ENCODE measurements at regions not wholly inside any gene's neighbourhood (a gene's known extent, or its start where the extent isn't known, plus 50 kb on each side); places are given as distances from the start of the nearest gene placed in this dataset.

DNA sequence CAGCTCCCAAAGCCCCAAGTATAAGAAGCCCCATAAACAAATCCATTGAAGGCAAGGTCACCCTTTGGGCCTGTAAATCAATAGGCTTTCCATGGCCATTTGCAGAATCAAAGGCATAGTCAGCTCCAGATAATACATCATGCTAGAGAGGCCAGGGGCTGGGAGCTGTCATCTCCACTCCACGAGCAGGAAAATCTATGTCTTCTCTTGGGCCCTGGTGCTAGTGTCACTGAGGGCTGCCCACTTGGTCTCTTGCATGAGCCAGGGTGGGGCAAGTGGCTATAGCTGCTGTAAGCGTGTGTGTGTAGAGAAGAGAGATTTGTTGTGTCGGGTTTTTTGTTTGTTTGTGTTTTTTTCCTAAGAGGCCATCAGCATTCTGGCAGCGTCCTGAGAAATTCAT lies 90.0 kb upstream of the ZNF618 start:
- no peaks in the 10 kb centered on the region for H3K4me1 ChIP-seq (ENCODE audit: control insufficient read depth, insufficient read depth, low read length)
- H3K27ac Mint-ChIP-seq = no peak overlapping the region
- peaks cover 25% of the 10 kb centered on the region for H3K27me3 Mint-ChIP-seq (ENCODE audit: insufficient read depth)
- H3K4me3 ChIP-seq (ENCODE audit: low read length) = no peak overlapping the region
- H3K27ac ChIP-seq (ENCODE audit: low read depth, low read length) = no peak overlapping the region
- H3K9me3 ChIP-seq (ENCODE audit: control insufficient read depth, low read length) = no peaks in the 10 kb centered on the region
- DNase-seq = no peak
- no peak overlapping the region for H3K4me3 Mint-ChIP-seq
- peaks cover 3% of the 10 kb centered on the region for H3K4me1 Mint-ChIP-seq
- no peak overlapping the region for H3K9ac ChIP-seq (ENCODE audit: extremely low read depth, low read length, poor library complexity, severe bottlenecking)
- no peaks in the 10 kb centered on the region for H3K36me3 Mint-ChIP-seq (ENCODE audit: low read depth)
- no peaks in the 10 kb centered on the region for H3K27me3 ChIP-seq (ENCODE audit: control insufficient read depth, insufficient read depth, low read length, poor library complexity, severe bottlenecking)
- TF ChIP-seq, protein P1, sequence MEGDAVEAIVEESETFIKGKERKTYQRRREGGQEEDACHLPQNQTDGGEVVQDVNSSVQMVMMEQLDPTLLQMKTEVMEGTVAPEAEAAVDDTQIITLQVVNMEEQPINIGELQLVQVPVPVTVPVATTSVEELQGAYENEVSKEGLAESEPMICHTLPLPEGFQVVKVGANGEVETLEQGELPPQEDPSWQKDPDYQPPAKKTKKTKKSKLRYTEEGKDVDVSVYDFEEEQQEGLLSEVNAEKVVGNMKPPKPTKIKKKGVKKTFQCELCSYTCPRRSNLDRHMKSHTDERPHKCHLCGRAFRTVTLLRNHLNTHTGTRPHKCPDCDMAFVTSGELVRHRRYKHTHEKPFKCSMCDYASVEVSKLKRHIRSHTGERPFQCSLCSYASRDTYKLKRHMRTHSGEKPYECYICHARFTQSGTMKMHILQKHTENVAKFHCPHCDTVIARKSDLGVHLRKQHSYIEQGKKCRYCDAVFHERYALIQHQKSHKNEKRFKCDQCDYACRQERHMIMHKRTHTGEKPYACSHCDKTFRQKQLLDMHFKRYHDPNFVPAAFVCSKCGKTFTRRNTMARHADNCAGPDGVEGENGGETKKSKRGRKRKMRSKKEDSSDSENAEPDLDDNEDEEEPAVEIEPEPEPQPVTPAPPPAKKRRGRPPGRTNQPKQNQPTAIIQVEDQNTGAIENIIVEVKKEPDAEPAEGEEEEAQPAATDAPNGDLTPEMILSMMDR (conservative IDR thresholded peaks at IDR 0.05) = no peak
- no peaks in the 10 kb centered on the region for H3K36me3 ChIP-seq (ENCODE audit: control insufficient read depth, insufficient read depth, low read length)
- peaks cover 3% of the 10 kb centered on the region for H3K9me3 Mint-ChIP-seq
- WGBS, 2 experiments (ENCODE audit: insufficient coverage in 1 of 2, insufficient read length in 1 of 2) = 95 to 100% methylated on average over 1 to 4 of the region's 4 CpGs

DNA sequence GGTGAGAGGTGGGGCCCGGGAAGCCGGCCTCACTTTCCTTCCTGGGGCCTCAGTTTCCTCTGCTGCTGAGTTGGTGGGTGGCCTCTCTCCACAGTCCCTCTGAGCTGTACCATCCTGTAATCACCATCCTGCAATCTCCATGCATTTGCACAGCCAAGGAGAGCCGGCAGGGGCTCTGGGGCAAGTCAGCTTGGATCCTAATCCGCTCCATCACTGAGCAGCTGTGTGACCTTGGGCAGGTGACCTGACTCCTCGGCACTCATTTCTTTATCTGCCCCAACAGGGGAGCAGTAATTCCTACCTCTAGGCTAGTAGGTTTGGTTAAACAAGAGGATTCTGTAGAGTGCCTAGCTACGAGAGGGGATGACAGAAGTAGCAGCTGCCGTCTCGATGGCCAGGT lies 88.2 kb upstream of the ZNF618 start:
- H3K4me1 Mint-ChIP-seq = peaks cover 3% of the 10 kb centered on the region
- H3K27ac Mint-ChIP-seq = no peak overlapping the region
- H3K27me3 Mint-ChIP-seq (ENCODE audit: insufficient read depth) = peaks cover 13% of the 10 kb centered on the region
- no peak overlapping the region for H3K4me3 ChIP-seq (ENCODE audit: low read length)
- H3K9ac ChIP-seq (ENCODE audit: extremely low read depth, low read length, poor library complexity, severe bottlenecking) = no peak overlapping the region
- no peak overlapping the region for H3K4me3 Mint-ChIP-seq
- no peaks in the 10 kb centered on the region for H3K36me3 Mint-ChIP-seq (ENCODE audit: low read depth)
- H3K9me3 Mint-ChIP-seq = peaks cover 6% of the 10 kb centered on the region
- H3K36me3 ChIP-seq (ENCODE audit: control insufficient read depth, insufficient read depth, low read length) = no peaks in the 10 kb centered on the region
- H3K27me3 ChIP-seq (ENCODE audit: control insufficient read depth, insufficient read depth, low read length, poor library complexity, severe bottlenecking) = no peaks in the 10 kb centered on the region
- TF ChIP-seq, protein P1 (conservative IDR thresholded peaks at IDR 0.05) = peak; percentile 59
- WGBS, 2 experiments (ENCODE audit: insufficient coverage in 1 of 2, insufficient read length in 1 of 2) = 75% methylated on average over 8 of the region's 8 CpGs; no CpG with 5 or more reads in 1 of the 2 experiments
- H3K9me3 ChIP-seq (ENCODE audit: control insufficient read depth, low read length) = no peaks in the 10 kb centered on the region
- H3K27ac ChIP-seq (ENCODE audit: low read depth, low read length) = no peak overlapping the region
- DNase-seq = peak; percentile 82
- no peaks in the 10 kb centered on the region for H3K4me1 ChIP-seq (ENCODE audit: control insufficient read depth, insufficient read depth, low read length)

DNA sequence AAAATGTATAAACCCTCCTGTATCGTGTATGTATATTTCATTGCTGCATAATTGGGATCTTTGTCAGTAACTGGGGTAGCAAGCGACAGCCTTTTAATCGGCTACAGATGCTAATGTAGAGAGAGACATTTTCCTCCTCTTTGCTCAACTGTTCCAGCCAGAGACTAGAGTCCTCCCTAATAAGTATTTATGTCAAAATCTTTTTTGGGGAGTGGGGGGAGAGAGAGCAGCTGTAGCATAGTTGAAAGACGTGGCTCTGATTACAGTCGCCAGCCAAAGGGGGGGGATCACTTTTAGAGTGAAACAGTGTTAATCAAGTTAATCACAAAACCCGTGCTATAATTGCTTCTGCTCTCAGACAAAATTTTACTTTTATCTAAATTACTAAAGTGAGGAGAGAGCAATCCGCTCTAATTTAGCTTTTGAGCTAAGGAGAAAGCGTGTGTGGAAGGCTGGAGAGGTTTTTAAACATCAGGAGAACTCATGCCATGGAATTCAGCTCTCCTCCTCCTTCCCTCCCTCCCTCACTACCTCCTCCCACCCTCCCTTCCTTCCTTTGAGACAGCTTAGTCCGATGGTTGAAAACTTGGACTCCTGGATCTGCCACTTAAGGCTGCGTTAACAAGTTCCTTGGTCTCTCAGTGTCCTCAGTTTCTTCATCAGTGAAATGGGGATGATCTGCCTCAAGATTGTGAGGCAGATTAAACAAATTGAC lies 87.3 kb upstream of the ZNF618 start:
- Histone ChIP-seq H3K27ac (ENCODE audit: low read depth, low read length) (no peak overlapping the region), H3K9me3 (ENCODE audit: control insufficient read depth, low read length) (no peaks in the 10 kb centered on the region), H3K27me3 (ENCODE audit: control insufficient read depth, insufficient read depth, low read length, poor library complexity, severe bottlenecking) (no peaks in the 10 kb centered on the region), H3K4me3 (ENCODE audit: low read length) (no peak overlapping the region), H3K36me3 (ENCODE audit: control insufficient read depth, insufficient read depth, low read length) (no peaks in the 10 kb centered on the region), H3K4me1 (ENCODE audit: control insufficient read depth, insufficient read depth, low read length) (no peaks in the 10 kb centered on the region), H3K9ac (ENCODE audit: extremely low read depth, low read length, poor library complexity, severe bottlenecking) (no peak overlapping the region)
- Mint-ChIP-seq H3K27me3 (ENCODE audit: insufficient read depth) (peaks cover 5% of the 10 kb centered on the region), H3K4me3 (no peak overlapping the region), H3K36me3 (ENCODE audit: low read depth) (no peaks in the 10 kb centered on the region), H3K9me3 (peaks cover 6% of the 10 kb centered on the region), H3K27ac (no peak overlapping the region), H3K4me1 (peaks cover 3% of the 10 kb centered on the region)
- no peak for DNase-seq
- WGBS, 2 experiments (ENCODE audit: insufficient coverage in 1 of 2, insufficient read length in 1 of 2) = 82% methylated on average over 5 to 8 of the region's 10 CpGs
- TF ChIP-seq, protein P1 (conservative IDR thresholded peaks at IDR 0.05) = no peak
